Neural progenitor cell (in vitro differentiated cells): ENCODE measurements at regions not wholly inside any gene's neighbourhood (a gene's known extent, or its start where the extent isn't known, plus 50 kb on each side); places are given as distances from the start of the nearest gene placed in this dataset.

ENCODE experiments used
- CTCF ChIP-seq: fragments of 200-600 bp; sonication (generic); IDR thresholded peaks from 2 replicates; pipeline ENCODE4 v1.5.1; 2017; ENCODE audit warnings: antibody characterized with exemption, mild to moderate bottlenecking
- EZH2 ChIP-seq: fragments of 200-600 bp; sonication (generic); IDR thresholded peaks from 2 replicates; pipeline ENCODE4 v1.6.1; 2017; ENCODE audit warnings: antibody characterized with exemption, mild to moderate bottlenecking, moderate library complexity
- EZH2phosphoT487 ChIP-seq: fragments of 200-600 bp; sonication (generic); IDR thresholded peaks from 2 replicates; pipeline ENCODE4 v1.6.1; 2017; ENCODE audit warnings: antibody characterized with exemption

DNA sequence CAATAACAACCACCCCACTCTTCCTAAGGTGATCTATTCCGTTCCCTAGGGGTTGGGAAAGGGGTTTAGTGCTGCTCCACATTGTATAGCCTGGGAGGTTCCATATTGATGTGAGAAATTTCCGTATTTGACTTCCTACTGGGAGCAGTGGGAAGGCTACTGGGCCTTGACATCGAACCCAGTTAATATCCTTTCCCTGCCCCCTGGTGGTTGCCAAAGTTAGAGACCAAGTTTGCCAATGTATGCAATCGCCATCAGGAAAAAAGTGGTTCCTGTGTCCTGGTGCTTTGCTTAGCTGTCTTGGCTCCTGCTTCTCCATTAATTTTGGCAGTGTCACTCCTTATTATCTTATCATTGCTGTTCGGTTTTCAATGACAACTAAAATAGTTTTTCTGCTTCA lies 914.9 kb downstream of the KCNJ2 start:
- peak; percentile 71 for TF ChIP-seq CTCF
- no peak for TF ChIP-seq EZH2
- TF ChIP-seq EZH2phosphoT487 = no peak
